ENCODE measurements at regions not wholly inside any gene's neighbourhood (a gene's known extent, or its start where the extent isn't known, plus 50 kb on each side); places are given as distances from the start of the nearest gene placed in this dataset.

- H3K36me3 ChIP-seq (ENCODE audit: insufficient read depth, low read length) = no peaks in the 10 kb centered on the region
- H3K27ac ChIP-seq (ENCODE audit: low read depth in 1 of 2, low read length in 2 of 2) = no peak overlapping the region
- POLR2A ChIA-PET = no interaction called here
- Mint-ChIP-seq H3K4me3 (no peak overlapping the region), H3K9me3 (no peaks in the 10 kb centered on the region), H3K27me3 (no peaks in the 10 kb centered on the region), H3K36me3 (ENCODE audit: low read depth) (no peaks in the 10 kb centered on the region), H3K4me1 (ENCODE audit: low read depth) (no peaks in the 10 kb centered on the region), H3K27ac (no peak overlapping the region)
- H3K27me3 ChIP-seq (ENCODE audit: control insufficient read depth in 1 of 2, insufficient read depth in 2 of 2, low read length in 2 of 2) = no peaks in the 10 kb centered on the region
- no peak for TF ChIP-seq CTCF (IDR thresholded peaks at IDR 0.05)
- intact Hi-C loops (cut with DNase I, micrococcal nuclease) = no loop called here
- DNase-seq (no peak), ATAC-seq (ENCODE audit: poor library complexity) (no peak)
- no peaks in the 10 kb centered on the region for H3K4me1 ChIP-seq (ENCODE audit: insufficient read depth, low read length)
- CTCF ChIA-PET = interaction anchor here (1.4 kb wide), 1 partner anchor 10 kb away, joined by 6 read pairs; no protein-coding TSS in a partner anchor
- no peak overlapping the region for H3K4me3 ChIP-seq (ENCODE audit: low read length)
- H3K9me3 ChIP-seq (ENCODE audit: control insufficient read depth in 1 of 2, insufficient read depth in 1 of 2, low read length in 2 of 2) = peaks cover 0 to 3% of the 10 kb centered on the region in 2 experiments
These were observed 453.9 kb downstream of the GPAT3 start for GRCh38 chr4:83989835-83990234.

GRCh38 chr4:83981156-83981555 lies 445.2 kb downstream of the GPAT3 start:
- ChIA-PET POLR2A (no interaction called here), CTCF (no interaction called here)
- H3K27ac Mint-ChIP-seq = no peak overlapping the region

GRCh38 chr4:83979773-83980172 lies 443.9 kb downstream of the GPAT3 start:
- Histone ChIP-seq H3K4me1 (ENCODE audit: insufficient read depth, low read length) (no peaks in the 10 kb centered on the region), H3K27ac (ENCODE audit: low read depth in 1 of 2, low read length in 2 of 2) (no peak overlapping the region), H3K36me3 (ENCODE audit: insufficient read depth, low read length) (no peaks in the 10 kb centered on the region), H3K4me3 (ENCODE audit: low read length) (no peak overlapping the region), H3K27me3 (ENCODE audit: control insufficient read depth in 1 of 2, insufficient read depth in 2 of 2, low read length in 2 of 2) (no peaks in the 10 kb centered on the region), H3K9me3 (ENCODE audit: control insufficient read depth in 1 of 2, insufficient read depth in 1 of 2, low read length in 2 of 2) (no peaks in the 10 kb centered on the region)
- POLR2A ChIA-PET = no interaction called here
- no peak overlapping the region for H3K4me3 Mint-ChIP-seq
- TF ChIP-seq CTCF (IDR thresholded peaks at IDR 0.05) = no peak
- H3K36me3 Mint-ChIP-seq (ENCODE audit: low read depth) = no peaks in the 10 kb centered on the region
- ATAC-seq (ENCODE audit: poor library complexity) = no peak
- H3K9me3 Mint-ChIP-seq = no peaks in the 10 kb centered on the region
- DNase-seq = no peak
- CTCF ChIA-PET = no interaction called here
- intact Hi-C loops (cut with DNase I, micrococcal nuclease) = no loop called here
- H3K27ac Mint-ChIP-seq = no peak overlapping the region
- H3K4me1 Mint-ChIP-seq (ENCODE audit: low read depth) = no peaks in the 10 kb centered on the region
- peaks cover 9% of the 10 kb centered on the region for H3K27me3 Mint-ChIP-seq

More at GRCh38 chr4:83981156-83981555, 445.2 kb downstream of the GPAT3 start:
- no peaks in the 10 kb centered on the region for H3K9me3 ChIP-seq (ENCODE audit: control insufficient read depth in 1 of 2, insufficient read depth in 1 of 2, low read length in 2 of 2)
- no peaks in the 10 kb centered on the region for H3K27me3 ChIP-seq (ENCODE audit: control insufficient read depth in 1 of 2, insufficient read depth in 2 of 2, low read length in 2 of 2)
- no peak overlapping the region for H3K4me3 Mint-ChIP-seq
- no peaks in the 10 kb centered on the region for H3K4me1 ChIP-seq (ENCODE audit: insufficient read depth, low read length)
- DNase-seq (no peak), ATAC-seq (ENCODE audit: poor library complexity) (no peak)
- no peaks in the 10 kb centered on the region for H3K36me3 Mint-ChIP-seq (ENCODE audit: low read depth)
- H3K36me3 ChIP-seq (ENCODE audit: insufficient read depth, low read length) = no peaks in the 10 kb centered on the region
- no peak for TF ChIP-seq CTCF (IDR thresholded peaks at IDR 0.05)
- intact Hi-C loops (cut with DNase I, micrococcal nuclease) = no loop called here
- peaks cover 9% of the 10 kb centered on the region for H3K27me3 Mint-ChIP-seq
- no peak overlapping the region for H3K4me3 ChIP-seq (ENCODE audit: low read length)
- H3K9me3 Mint-ChIP-seq = no peaks in the 10 kb centered on the region
- H3K27ac ChIP-seq (ENCODE audit: low read depth in 1 of 2, low read length in 2 of 2) = no peak overlapping the region
- no peaks in the 10 kb centered on the region for H3K4me1 Mint-ChIP-seq (ENCODE audit: low read depth)
